MCF 10A (cell line): ENCODE measurements at regions not wholly inside any gene's neighbourhood (a gene's known extent, or its start where the extent isn't known, plus 50 kb on each side); places are given as distances from the start of the nearest gene placed in this dataset.

Experiments used
- BruUV-seq: library from RNA; stranded (reverse); fragments of 400-500 nt; replicated peaks from 2 replicates; lab custom pipeline; 2021; lab: Mats Ljungman, UMichigan
- CTCF ChIA-PET: fragments of 300-600 bp; sonication (Branson Sonifier 250); formaldehyde crosslinking; extraction: SDS; loops from one replicate; lab custom pipeline; 2021; ENCODE audit warnings: antibody characterized with exemption, inconsistent platforms; lab: Yijun Ruan, JAX
- POLR2A ChIA-PET: fragments of 300-600, 350-650 bp; sonication (Branson Sonifier 250); formaldehyde crosslinking; extraction: SDS; loops from one replicate; lab custom pipeline; 2020; ENCODE audit warnings: antibody characterized with exemption, inconsistent platforms; lab: Yijun Ruan, JAX
- DNase-seq: peaks from one replicate; pipeline ENCODE4 v3.0.0-alpha.2; 2018; ENCODE audit not compliant: unreplicated experiment
- H3K27ac Mint-ChIP-seq: one replicate; pipeline ENCODE4 v1.8.0; 2022; ENCODE audit warnings: mild to moderate bottlenecking, low read depth, mixed read lengths; ENCODE audit not compliant: unreplicated experiment
- H3K27me3 Mint-ChIP-seq: one replicate; pipeline ENCODE4 v1.8.0; 2022; ENCODE audit warnings: mixed read lengths; ENCODE audit not compliant: insufficient read depth, unreplicated experiment
- H3K36me3 Mint-ChIP-seq: one replicate; pipeline ENCODE4 v1.8.0; 2022; ENCODE audit warnings: mild to moderate bottlenecking, moderate library complexity, mixed read lengths; ENCODE audit not compliant: insufficient read depth, unreplicated experiment
- H3K4me1 Mint-ChIP-seq: one replicate; pipeline ENCODE4 v1.8.0; 2022; ENCODE audit warnings: mixed read lengths; ENCODE audit not compliant: insufficient read depth, unreplicated experiment
- H3K4me3 Mint-ChIP-seq: one replicate; pipeline ENCODE4 v1.8.0; 2022; ENCODE audit warnings: mild to moderate bottlenecking, moderate library complexity, mixed read lengths; ENCODE audit not compliant: unreplicated experiment
- H3K9me3 Mint-ChIP-seq: one replicate; pipeline ENCODE4 v1.8.0; 2022; ENCODE audit warnings: mixed read lengths; ENCODE audit not compliant: unreplicated experiment
- CTCF ChIP-seq: fragments of 200-600 bp; IDR thresholded peaks from one replicate; pipeline ENCODE4 v1.8.0; 2022; ENCODE audit warnings: antibody characterized with exemption, mild to moderate bottlenecking; ENCODE audit not compliant: unreplicated experiment
- intact Hi-C: fragments of 100-400 bp; cut with micrococcal nuclease; formaldehyde crosslinking; loops from 2 replicates; pipeline ENCODE4 v1.14.1; 2022

- CTCF ChIA-PET, result interaction anchor here (1.0 to 1.4 kb wide), 2 partner anchors 24 to 190 kb away, joined by 3 to 7 read pairs; no protein-coding TSS in a partner anchor
- intact Hi-C loops, result no loop called here
- POLR2A ChIA-PET, result no interaction called here
These were observed 114.8 kb downstream of the ZNF622 start for GRCh38 chr5:16350816-16351215.

GRCh38 chr5:16346380-16346779 is 119.2 kb downstream of the ZNF622 start:
- no peak for TF ChIP-seq CTCF
- no TSS peak for BruUV-seq
- intact Hi-C loops, result loop anchor here (10.0 kb wide), 1 partner anchor 858 kb away; no protein-coding TSS in a partner anchor

More at GRCh38 chr5:16350816-16351215, 114.8 kb downstream of the ZNF622 start:
- H3K4me3 Mint-ChIP-seq, result no peak overlapping the region
- BruUV-seq, result no TSS peak
- DNase-seq, result peak; percentile 28
- no peak for TF ChIP-seq CTCF
- no peaks in the 10 kb centered on the region for H3K9me3 Mint-ChIP-seq
- peaks cover 48% of the 10 kb centered on the region for H3K27me3 Mint-ChIP-seq
- no peaks in the 10 kb centered on the region for H3K4me1 Mint-ChIP-seq
- no peak overlapping the region for H3K27ac Mint-ChIP-seq
- no peaks in the 10 kb centered on the region for H3K36me3 Mint-ChIP-seq

GRCh38 chr5:16345454-16345853 is 120.1 kb downstream of the ZNF622 start:
- H3K4me1 Mint-ChIP-seq, result no peaks in the 10 kb centered on the region
- H3K9me3 Mint-ChIP-seq, result no peaks in the 10 kb centered on the region
- BruUV-seq, result no TSS peak
- intact Hi-C loops, result loop anchor here (10.0 kb wide), 1 partner anchor 859 kb away; no protein-coding TSS in a partner anchor
- peaks cover 55% of the 10 kb centered on the region for H3K27me3 Mint-ChIP-seq
- TF ChIP-seq CTCF, result no peak
- no peaks in the 10 kb centered on the region for H3K36me3 Mint-ChIP-seq
- H3K27ac Mint-ChIP-seq, result no peak overlapping the region
- CTCF ChIA-PET, result no interaction called here
- POLR2A ChIA-PET, result no interaction called here
- DNase-seq, result peak; percentile 25
- no peak overlapping the region for H3K4me3 Mint-ChIP-seq

More at GRCh38 chr5:16346380-16346779, 119.2 kb downstream of the ZNF622 start:
- Mint-ChIP-seq H3K9me3 (no peaks in the 10 kb centered on the region), H3K4me3 (no peak overlapping the region), H3K27me3 (peaks cover 65% of the 10 kb centered on the region), H3K4me1 (no peaks in the 10 kb centered on the region), H3K36me3 (no peaks in the 10 kb centered on the region), H3K27ac (no peak overlapping the region)
- DNase-seq, result no peak
- CTCF ChIA-PET, result no interaction called here
- POLR2A ChIA-PET, result no interaction called here

GRCh38 chr5:16326137-16326536 is 139.5 kb downstream of the ZNF622 start:
- DNase-seq, result no peak
- Mint-ChIP-seq H3K4me3 (no peak overlapping the region), H3K9me3 (no peaks in the 10 kb centered on the region), H3K4me1 (no peaks in the 10 kb centered on the region), H3K36me3 (no peaks in the 10 kb centered on the region), H3K27me3 (peaks cover 71% of the 10 kb centered on the region), H3K27ac (no peak overlapping the region)
- no TSS peak for BruUV-seq
- CTCF ChIA-PET, result no interaction called here
- POLR2A ChIA-PET, result interaction anchor here (0.5 kb wide), 1 partner anchor 66 kb away, joined by 3 read pairs; no protein-coding TSS in a partner anchor
- intact Hi-C loops, result no loop called here
- TF ChIP-seq CTCF, result no peak
